Breast epithelium (tissue), 4 donors: ENCODE measurements at regions not wholly inside any gene's neighbourhood (a gene's known extent, or its start where the extent isn't known, plus 50 kb on each side); places are given as distances from the start of the nearest gene placed in this dataset.

Experiments used
- DNase-seq, 2 donors: peaks; one replicate each; pipeline ENCODE4 v3.0.0-alpha.2; 2019; ENCODE audit warnings: low spot score in 2 of 2
- H3K27ac ChIP-seq, 2 donors: fragments of 200-600 bp; sonication (generic) in 1 of 2; one replicate each; pipeline ENCODE4 v1.5.1; 2016 to 2019; ENCODE audit warnings: mild to moderate bottlenecking in 1 of 2
- H3K27me3 ChIP-seq, 2 donors: fragments of 200-600 bp; sonication (generic) in 1 of 2; one replicate each; pipeline versions ENCODE4 v1.5.1 to v1.6.0; 2017 to 2019; ENCODE audit warnings: control low read depth in 1 of 2, mild to moderate bottlenecking in 1 of 2
- H3K36me3 ChIP-seq: fragments of 200-600 bp; one replicate; pipeline ENCODE4 v1.5.1; 2019
- H3K4me1 ChIP-seq, 2 donors: fragments of 200-600 bp; sonication (generic); one replicate each; pipeline ENCODE4 v1.5.1; 2016 to 2019; ENCODE audit warnings: control low read depth in 1 of 2
- H3K4me3 ChIP-seq, 3 donors: fragments of 200-600 bp; sonication (generic); 1 replicate in 2 of 3; 2 replicates in 1 of 3; pipeline ENCODE4 v1.5.1; 2016 to 2019; ENCODE audit warnings: mild to moderate bottlenecking in 3 of 3, moderate library complexity in 2 of 3
- H3K9me3 ChIP-seq, 2 donors: fragments of 200-600 bp; sonication (generic) in 1 of 2; one replicate each; pipeline ENCODE4 v1.5.1; 2016 to 2019; ENCODE audit warnings: control low read depth in 1 of 2
- POLR2A ChIP-seq: fragments of 450-650 bp; IDR thresholded peaks from one replicate; pipeline ENCODE4 v1.6.1; 2016; ENCODE audit warnings: antibody characterized with exemption, mild to moderate bottlenecking, moderate library complexity
- POLR2AphosphoS5 ChIP-seq, 3 donors: sonication (generic); formaldehyde crosslinking; IDR thresholded peaks; one replicate each; pipeline ENCODE4 v1.6.1; 2017; ENCODE audit warnings: antibody characterized with exemption in 3 of 3
- intact Hi-C: fragments of 100-400 bp; cut with DNase I; formaldehyde crosslinking; loops from one replicate; pipeline ENCODE4 v1.15.1; 2023; ENCODE audit warnings: low total_unique reads
- TF ChIP-seq, protein P1 (sequence below), 3 donors: fragments of 450-650 bp; IDR thresholded peaks; one replicate each; pipeline ENCODE4 v1.5.1; 2016 to 2017; ENCODE audit warnings: antibody characterized with exemption in 3 of 3, mild to moderate bottlenecking in 3 of 3, moderate library complexity in 3 of 3

DNA sequence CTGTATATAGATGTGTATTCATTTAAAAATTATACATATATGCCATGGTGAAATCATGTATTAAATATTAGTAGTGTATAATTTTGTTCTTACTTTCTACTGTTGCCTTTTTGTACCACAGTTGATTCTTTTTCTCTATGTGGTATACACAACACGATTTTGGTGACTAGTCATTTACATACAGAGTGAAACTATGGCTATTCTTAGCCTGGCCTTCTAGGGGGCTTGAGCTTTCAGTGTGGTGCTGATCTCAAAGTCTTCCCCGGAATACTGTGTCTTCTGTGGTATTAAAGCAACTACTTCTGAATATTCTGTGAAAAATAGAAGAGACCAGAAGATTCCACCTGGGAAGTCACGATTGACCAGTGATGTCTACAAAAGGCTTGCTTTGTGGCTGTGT lies 301.9 kb downstream of the UTRN start:
- TF ChIP-seq, protein P1, sequence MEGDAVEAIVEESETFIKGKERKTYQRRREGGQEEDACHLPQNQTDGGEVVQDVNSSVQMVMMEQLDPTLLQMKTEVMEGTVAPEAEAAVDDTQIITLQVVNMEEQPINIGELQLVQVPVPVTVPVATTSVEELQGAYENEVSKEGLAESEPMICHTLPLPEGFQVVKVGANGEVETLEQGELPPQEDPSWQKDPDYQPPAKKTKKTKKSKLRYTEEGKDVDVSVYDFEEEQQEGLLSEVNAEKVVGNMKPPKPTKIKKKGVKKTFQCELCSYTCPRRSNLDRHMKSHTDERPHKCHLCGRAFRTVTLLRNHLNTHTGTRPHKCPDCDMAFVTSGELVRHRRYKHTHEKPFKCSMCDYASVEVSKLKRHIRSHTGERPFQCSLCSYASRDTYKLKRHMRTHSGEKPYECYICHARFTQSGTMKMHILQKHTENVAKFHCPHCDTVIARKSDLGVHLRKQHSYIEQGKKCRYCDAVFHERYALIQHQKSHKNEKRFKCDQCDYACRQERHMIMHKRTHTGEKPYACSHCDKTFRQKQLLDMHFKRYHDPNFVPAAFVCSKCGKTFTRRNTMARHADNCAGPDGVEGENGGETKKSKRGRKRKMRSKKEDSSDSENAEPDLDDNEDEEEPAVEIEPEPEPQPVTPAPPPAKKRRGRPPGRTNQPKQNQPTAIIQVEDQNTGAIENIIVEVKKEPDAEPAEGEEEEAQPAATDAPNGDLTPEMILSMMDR (IDR thresholded peaks at IDR 0.05): no peak
- intact Hi-C loops: no loop called here
- no peaks in the 10 kb centered on the region for H3K4me1 ChIP-seq
- no peaks in the 10 kb centered on the region for H3K36me3 ChIP-seq
- H3K9me3 ChIP-seq: no peaks in the 10 kb centered on the region
- no peak overlapping the region for H3K27ac ChIP-seq
- DNase-seq: no peak
- H3K4me3 ChIP-seq: no peak overlapping the region
- no peaks in the 10 kb centered on the region for H3K27me3 ChIP-seq

DNA sequence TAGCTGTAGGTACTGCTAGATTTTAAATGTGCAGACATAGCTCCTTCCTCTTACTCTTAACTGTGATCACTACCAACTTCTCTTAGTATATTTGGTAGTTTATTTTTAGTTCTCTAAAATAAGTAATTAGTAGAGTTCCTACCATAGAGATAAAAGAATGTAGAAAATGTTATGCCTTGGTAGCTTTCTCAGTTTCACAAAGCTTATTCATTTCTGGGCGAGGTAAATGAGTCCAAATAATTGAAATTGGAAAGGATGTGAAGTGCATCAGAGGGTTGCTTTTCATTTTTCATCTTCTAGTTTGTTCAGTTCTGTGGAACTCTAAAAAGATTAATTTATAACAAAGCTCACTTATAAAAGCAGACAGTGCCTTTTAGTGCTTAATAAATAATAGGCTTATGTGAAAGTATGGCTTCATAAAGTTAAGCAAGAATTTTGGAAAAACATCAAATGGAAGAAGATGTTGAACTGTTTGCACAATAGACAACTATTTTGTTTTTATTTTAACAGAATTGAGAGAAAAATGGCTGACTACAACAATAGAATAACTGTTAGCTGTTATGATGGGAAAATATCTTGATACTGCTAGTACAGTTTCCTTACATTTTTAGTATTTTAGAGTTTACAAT lies 303.7 kb downstream of the UTRN start:
- H3K9me3 ChIP-seq: no peaks in the 10 kb centered on the region
- no peaks in the 10 kb centered on the region for H3K27me3 ChIP-seq
- H3K36me3 ChIP-seq: no peaks in the 10 kb centered on the region
- no peak overlapping the region for H3K4me3 ChIP-seq
- H3K4me1 ChIP-seq: no peaks in the 10 kb centered on the region
- no peak for DNase-seq
- peak overlapping the region in 1 of 2 donors; percentile 14 for H3K27ac ChIP-seq
- TF ChIP-seq, protein P1 (IDR thresholded peaks at IDR 0.05): no peak
- no peak for TF ChIP-seq POLR2AphosphoS5 (IDR thresholded peaks at IDR 0.05)
- TF ChIP-seq POLR2A: no peak
- intact Hi-C loops: no loop called here

DNA sequence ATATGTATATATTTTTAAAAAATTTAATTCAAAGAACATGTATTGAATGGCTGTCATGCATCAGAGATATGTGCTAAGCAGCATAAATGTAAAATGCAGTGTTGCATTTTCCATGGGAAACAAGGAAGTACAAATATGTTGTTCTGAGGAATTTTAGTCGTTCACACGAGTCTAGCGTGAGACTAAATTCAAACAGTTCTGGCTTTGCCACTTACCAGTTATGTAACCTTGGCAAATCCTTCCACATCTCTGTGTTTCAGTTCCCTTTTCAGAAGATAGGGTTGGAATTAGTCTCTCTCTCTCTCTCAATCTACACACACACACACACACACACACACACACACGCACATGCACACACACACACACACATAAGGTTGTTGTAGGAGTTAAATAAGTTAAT lies 305.4 kb downstream of the UTRN start:
- intact Hi-C loops: no loop called here
- TF ChIP-seq POLR2A: no peak
- TF ChIP-seq, protein P1 (IDR thresholded peaks at IDR 0.05): peak in 1 of 3 donors; percentile 24

DNA sequence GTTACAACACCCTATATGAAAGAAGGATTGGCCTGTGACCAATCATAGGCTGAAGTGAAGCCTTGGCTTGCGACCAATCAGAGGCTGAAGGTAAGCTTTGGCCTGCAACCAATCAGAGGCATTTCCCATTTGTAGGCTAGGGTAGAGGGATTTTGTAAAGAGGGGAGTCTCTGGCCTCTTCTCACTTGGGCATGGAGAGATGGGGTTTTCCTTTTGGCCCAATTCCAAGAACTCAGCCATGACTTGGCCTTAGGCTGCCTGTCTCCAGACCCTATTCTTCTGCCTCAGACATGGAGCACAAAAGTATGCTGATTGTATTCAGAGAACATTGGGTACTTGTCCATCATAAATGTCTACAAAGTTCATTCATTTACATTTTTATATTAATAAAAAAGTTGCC lies 308.3 kb downstream of the UTRN start:
- intact Hi-C loops: no loop called here
- TF ChIP-seq POLR2A (no peak), POLR2AphosphoS5 (IDR thresholded peaks at IDR 0.05) (no peak)
- TF ChIP-seq, protein P1 (IDR thresholded peaks at IDR 0.05): no peak
- DNase-seq: no peak
- no peaks in the 10 kb centered on the region for H3K36me3 ChIP-seq
- H3K27ac ChIP-seq: no peak overlapping the region
- no peaks in the 10 kb centered on the region for H3K4me1 ChIP-seq
- H3K4me3 ChIP-seq: no peak overlapping the region
- H3K27me3 ChIP-seq: no peaks in the 10 kb centered on the region
- H3K9me3 ChIP-seq: no peaks in the 10 kb centered on the region

More for the DNA sequence above, 305.4 kb downstream of the UTRN start:
- Histone ChIP-seq H3K9me3 (no peaks in the 10 kb centered on the region), H3K27me3 (no peaks in the 10 kb centered on the region), H3K36me3 (no peaks in the 10 kb centered on the region), H3K27ac (peak overlapping the region in 1 of 2 donors; percentile 6), H3K4me1 (no peaks in the 10 kb centered on the region), H3K4me3 (no peak overlapping the region)
- no peak for DNase-seq

DNA sequence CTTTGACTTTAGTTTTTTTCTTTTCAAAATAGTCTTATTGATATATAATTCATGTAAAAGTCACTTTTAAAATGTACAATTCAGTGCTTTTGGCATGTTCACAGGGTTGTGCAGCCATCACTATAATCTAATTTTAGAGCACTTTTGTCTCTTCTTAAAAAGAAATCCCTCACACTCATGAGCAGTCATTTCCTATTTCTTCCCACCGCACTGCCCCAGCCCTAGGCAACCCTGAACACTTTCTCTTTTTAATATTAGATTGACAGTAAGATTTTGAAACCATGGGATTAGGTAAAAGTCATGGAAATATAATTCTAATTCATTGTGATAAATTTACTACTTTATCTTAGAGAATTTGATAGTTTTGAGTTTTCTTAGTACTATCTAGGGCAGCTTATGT lies 309.4 kb downstream of the UTRN start:
- DNase-seq: no peak
- no peaks in the 10 kb centered on the region for H3K9me3 ChIP-seq
- no peaks in the 10 kb centered on the region for H3K36me3 ChIP-seq
- TF ChIP-seq, protein P1 (IDR thresholded peaks at IDR 0.05): no peak
- no peak for TF ChIP-seq POLR2A
- TF ChIP-seq POLR2AphosphoS5 (IDR thresholded peaks at IDR 0.05): no peak
- intact Hi-C loops: no loop called here
- H3K4me3 ChIP-seq: no peak overlapping the region
- H3K4me1 ChIP-seq: no peaks in the 10 kb centered on the region
- no peak overlapping the region for H3K27ac ChIP-seq
- no peaks in the 10 kb centered on the region for H3K27me3 ChIP-seq
